ENCODE measurements at regions not wholly inside any gene's neighbourhood (a gene's known extent, or its start where the extent isn't known, plus 50 kb on each side); places are given as distances from the start of the nearest gene placed in this dataset.

DNA sequence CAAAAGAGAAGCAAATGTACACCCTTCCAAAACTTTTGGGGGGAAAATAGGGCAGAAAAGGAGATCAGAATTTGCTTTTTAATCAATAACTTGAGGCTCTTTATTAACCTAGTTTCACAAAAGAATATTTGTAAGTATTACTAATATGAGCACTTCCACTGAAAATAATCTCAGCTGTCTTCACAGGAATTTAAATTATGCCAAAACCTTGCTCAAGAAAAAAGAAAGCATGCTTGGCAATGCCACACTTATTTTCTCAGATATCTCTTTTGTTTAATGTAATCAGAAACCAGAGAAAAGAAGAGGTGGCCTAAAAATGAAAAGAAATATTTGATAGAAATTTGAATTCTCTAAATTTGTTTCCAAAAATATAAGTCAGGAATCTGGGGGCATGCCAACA lies 234.9 kb upstream of the GPC6 start:
- TF ChIP-seq CTCF (conservative IDR thresholded peaks at IDR 0.05): no peak
- TF ChIP-seq ZFX (IDR thresholded peaks at IDR 0.05): no peak

Measured in C4-2B (cell line).